ENCODE measurements at regions not wholly inside any gene's neighbourhood (a gene's known extent, or its start where the extent isn't known, plus 50 kb on each side); places are given as distances from the start of the nearest gene placed in this dataset.

GRCh38 chr4:158010361-158010760 lies 162.5 kb downstream of the GASK1B start:
- Histone ChIP-seq H3K4me3 (no peak overlapping the region), H3K9me3 (no peaks in the 10 kb centered on the region), H3K36me3 (no peaks in the 10 kb centered on the region), H3K27me3 (replicated peaks in 1 of 7) (no peaks in the 10 kb centered on the region), H3K4me1 (peaks cover 0 to 19% (median 7%) of the 10 kb centered on the region in 6 donors), H3K27ac (no peak overlapping the region)
- WGBS, 5 donors, result 75 to 88% (median 84%) methylated on average over 5 of the region's 5 CpGs
- no peak for TF ChIP-seq POLR2AphosphoS5 (IDR thresholded peaks at IDR 0.05)
- TF ChIP-seq POLR2A (IDR thresholded peaks at IDR 0.05), result no peak
- no peak for TF ChIP-seq CTCF (IDR thresholded peaks at IDR 0.05 in 8 of 11, conservative IDR thresholded peaks at IDR 0.05 in 3 of 11)
- no peak for DNase-seq
- intact Hi-C loops (cut with DNase I; ENCODE audit: low total_unique reads), result no loop called here

- intact Hi-C loops (cut with DNase I; ENCODE audit: low total_unique reads), result no loop called here
- WGBS, 5 donors, result 89 to 97% (median 91%) methylated on average over 6 of the region's 6 CpGs
- H3K27ac ChIP-seq, result no peak overlapping the region
- no peak for DNase-seq
- no peaks in the 10 kb centered on the region for H3K36me3 ChIP-seq
- TF ChIP-seq POLR2AphosphoS5 (IDR thresholded peaks at IDR 0.05) (no peak), CTCF (IDR thresholded peaks at IDR 0.05 in 8 of 11, conservative IDR thresholded peaks at IDR 0.05 in 3 of 11) (no peak), POLR2A (IDR thresholded peaks at IDR 0.05) (no peak)
- H3K9me3 ChIP-seq, result no peaks in the 10 kb centered on the region
- H3K4me3 ChIP-seq, result no peak overlapping the region
- H3K4me1 ChIP-seq, result peaks cover 0 to 19% (median 7%) of the 10 kb centered on the region in 6 donors
- no peaks in the 10 kb centered on the region for H3K27me3 ChIP-seq (replicated peaks in 1 of 7)
Observed at GRCh38 chr4:158008551-158009218, 164.1 kb downstream of the GASK1B start.

GRCh38 chr4:158007566-158007965 lies 165.3 kb downstream of the GASK1B start:
- DNase-seq, result no peak
- H3K27me3 ChIP-seq (replicated peaks in 1 of 7), result no peaks in the 10 kb centered on the region
- H3K9me3 ChIP-seq, result no peaks in the 10 kb centered on the region
- peak overlapping the region in 6 of 8 donors; percentile 53 to 73 (median 66) for H3K27ac ChIP-seq
- 73 to 88% (median 78%) methylated on average over 3 of the region's 3 CpGs for WGBS, 5 donors
- H3K36me3 ChIP-seq, result no peaks in the 10 kb centered on the region
- TF ChIP-seq CTCF (IDR thresholded peaks at IDR 0.05 in 8 of 11, conservative IDR thresholded peaks at IDR 0.05 in 3 of 11) (no peak), POLR2A (IDR thresholded peaks at IDR 0.05) (no peak), POLR2AphosphoS5 (IDR thresholded peaks at IDR 0.05) (no peak)
- intact Hi-C loops (cut with DNase I; ENCODE audit: low total_unique reads), result no loop called here
- peaks cover 0 to 28% (median 7%) of the 10 kb centered on the region in 6 donors for H3K4me1 ChIP-seq
- H3K4me3 ChIP-seq, result no peak overlapping the region

GRCh38 chr4:158006990-158007389 lies 165.8 kb downstream of the GASK1B start:
- H3K4me3 ChIP-seq, result no peak overlapping the region
- H3K9me3 ChIP-seq, result no peaks in the 10 kb centered on the region
- H3K27me3 ChIP-seq (replicated peaks in 1 of 7), result no peaks in the 10 kb centered on the region
- peaks cover 0 to 28% (median 5%) of the 10 kb centered on the region in 6 donors for H3K4me1 ChIP-seq
- no peak for DNase-seq
- no peaks in the 10 kb centered on the region for H3K36me3 ChIP-seq
- no peak for TF ChIP-seq POLR2AphosphoS5 (IDR thresholded peaks at IDR 0.05)
- no peak for TF ChIP-seq POLR2A (IDR thresholded peaks at IDR 0.05)
- no peak for TF ChIP-seq CTCF (IDR thresholded peaks at IDR 0.05 in 8 of 11, conservative IDR thresholded peaks at IDR 0.05 in 3 of 11)
- H3K27ac ChIP-seq, result peak overlapping the region in 6 of 8 donors; percentile 53 to 73 (median 66)
- intact Hi-C loops (cut with DNase I; ENCODE audit: low total_unique reads), result no loop called here

All from spleen (tissue), 11 donors.